ENCODE measurements at regions not wholly inside any gene's neighbourhood (a gene's known extent, or its start where the extent isn't known, plus 50 kb on each side); places are given as distances from the start of the nearest gene placed in this dataset.

DNA sequence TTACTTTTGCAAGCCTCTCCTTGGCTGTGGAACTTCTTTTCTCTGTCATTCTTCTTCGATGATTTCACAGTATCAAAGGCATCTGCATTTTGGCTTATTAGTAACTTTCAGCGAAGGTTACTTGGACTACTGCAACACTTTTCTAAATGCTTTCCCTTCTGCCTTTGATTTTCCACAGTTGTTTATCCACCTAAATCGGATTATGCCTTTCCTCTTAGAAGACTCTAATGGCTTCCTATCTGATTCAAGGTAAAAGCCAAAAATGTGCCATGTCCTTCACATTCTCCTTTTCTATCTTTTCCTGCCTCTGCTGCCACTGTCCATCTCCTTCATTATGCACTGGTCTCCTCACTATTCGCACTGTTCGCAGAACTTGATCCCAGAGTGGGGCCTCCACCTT, 1606.3 kb upstream of the LRRTM3 start:
- Histone ChIP-seq H3K9me3 (no peaks in the 10 kb centered on the region), H3K27ac (no peak overlapping the region), H3K36me3 (no peaks in the 10 kb centered on the region), H3K4me3 (no peak overlapping the region), H3K4me1 (no peaks in the 10 kb centered on the region), H3K27me3 (no peaks in the 10 kb centered on the region)
- no peak for DNase-seq
- TF ChIP-seq, protein P1, sequence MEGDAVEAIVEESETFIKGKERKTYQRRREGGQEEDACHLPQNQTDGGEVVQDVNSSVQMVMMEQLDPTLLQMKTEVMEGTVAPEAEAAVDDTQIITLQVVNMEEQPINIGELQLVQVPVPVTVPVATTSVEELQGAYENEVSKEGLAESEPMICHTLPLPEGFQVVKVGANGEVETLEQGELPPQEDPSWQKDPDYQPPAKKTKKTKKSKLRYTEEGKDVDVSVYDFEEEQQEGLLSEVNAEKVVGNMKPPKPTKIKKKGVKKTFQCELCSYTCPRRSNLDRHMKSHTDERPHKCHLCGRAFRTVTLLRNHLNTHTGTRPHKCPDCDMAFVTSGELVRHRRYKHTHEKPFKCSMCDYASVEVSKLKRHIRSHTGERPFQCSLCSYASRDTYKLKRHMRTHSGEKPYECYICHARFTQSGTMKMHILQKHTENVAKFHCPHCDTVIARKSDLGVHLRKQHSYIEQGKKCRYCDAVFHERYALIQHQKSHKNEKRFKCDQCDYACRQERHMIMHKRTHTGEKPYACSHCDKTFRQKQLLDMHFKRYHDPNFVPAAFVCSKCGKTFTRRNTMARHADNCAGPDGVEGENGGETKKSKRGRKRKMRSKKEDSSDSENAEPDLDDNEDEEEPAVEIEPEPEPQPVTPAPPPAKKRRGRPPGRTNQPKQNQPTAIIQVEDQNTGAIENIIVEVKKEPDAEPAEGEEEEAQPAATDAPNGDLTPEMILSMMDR (IDR thresholded peaks at IDR 0.05), result no peak
- intact Hi-C loops (cut with DNase I; ENCODE audit: low total_unique reads), result no loop called here

DNA sequence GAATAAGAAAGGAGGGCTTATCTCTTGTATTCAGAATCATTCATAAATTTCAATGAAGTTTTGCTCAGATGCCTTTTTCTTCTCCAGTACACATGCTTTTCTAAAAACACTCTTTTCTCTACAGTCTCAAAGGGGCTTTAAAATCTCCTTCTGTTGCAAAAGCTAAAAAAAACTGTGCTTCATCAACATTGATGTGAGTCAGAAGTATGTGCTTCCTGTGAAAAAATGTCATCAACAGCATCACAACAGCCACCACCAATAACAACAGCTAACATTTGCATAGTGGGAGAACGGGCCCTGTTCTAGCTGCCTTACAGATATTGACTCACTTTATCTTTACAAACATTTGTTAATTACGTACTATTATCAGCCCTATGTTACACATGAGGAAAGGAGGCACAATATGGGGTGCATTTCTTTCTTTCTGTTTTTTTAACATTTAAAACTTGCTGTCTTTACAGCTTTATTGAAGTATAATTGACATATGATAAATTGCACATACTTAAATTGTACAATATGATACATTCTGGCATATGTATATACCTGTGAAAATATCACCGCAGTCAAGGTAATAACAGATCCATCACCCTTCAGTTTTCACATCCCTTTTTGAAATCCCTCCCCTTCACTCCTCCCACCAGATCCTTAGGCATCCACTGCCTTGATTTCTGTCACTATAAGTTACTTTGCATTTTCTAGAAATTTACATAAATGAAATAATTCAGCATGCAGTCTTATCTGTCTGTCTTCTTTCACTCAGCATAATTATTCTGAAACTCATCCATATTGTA, 1605.4 kb upstream of the LRRTM3 start:
- H3K4me1 ChIP-seq, result no peaks in the 10 kb centered on the region
- H3K27ac ChIP-seq, result no peak overlapping the region
- intact Hi-C loops (cut with DNase I; ENCODE audit: low total_unique reads), result no loop called here
- no peak overlapping the region for H3K4me3 ChIP-seq
- no peaks in the 10 kb centered on the region for H3K36me3 ChIP-seq
- no peaks in the 10 kb centered on the region for H3K9me3 ChIP-seq
- DNase-seq, result no peak
- no peaks in the 10 kb centered on the region for H3K27me3 ChIP-seq
- TF ChIP-seq, protein P1 (IDR thresholded peaks at IDR 0.05), result no peak

DNA sequence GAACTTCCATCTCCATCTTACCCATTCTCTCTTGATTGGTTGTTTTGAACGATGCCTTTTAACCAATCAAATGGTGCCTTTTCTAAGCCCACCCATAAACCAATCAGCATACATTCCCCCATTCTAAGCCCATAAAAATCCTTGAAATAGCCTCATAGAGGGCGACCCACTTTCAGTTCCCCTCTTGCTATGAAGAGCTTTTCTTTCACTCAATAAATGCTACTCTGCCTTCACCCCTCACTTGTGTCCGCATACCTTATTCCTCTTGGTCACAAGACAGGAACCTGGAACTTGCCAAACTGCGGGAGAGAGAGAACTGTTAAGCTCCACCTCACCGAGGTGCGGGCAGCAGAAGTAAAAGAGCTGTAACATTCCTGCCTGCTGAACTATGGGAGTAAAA, 1602.0 kb upstream of the LRRTM3 start:
- TF ChIP-seq, protein P1 (IDR thresholded peaks at IDR 0.05), result no peak
- H3K4me1 ChIP-seq, result no peaks in the 10 kb centered on the region
- intact Hi-C loops (cut with DNase I; ENCODE audit: low total_unique reads), result no loop called here
- H3K27me3 ChIP-seq, result no peaks in the 10 kb centered on the region
- no peaks in the 10 kb centered on the region for H3K36me3 ChIP-seq
- no peaks in the 10 kb centered on the region for H3K9me3 ChIP-seq
- H3K4me3 ChIP-seq, result no peak overlapping the region
- H3K27ac ChIP-seq, result no peak overlapping the region
- no peak for DNase-seq

DNA sequence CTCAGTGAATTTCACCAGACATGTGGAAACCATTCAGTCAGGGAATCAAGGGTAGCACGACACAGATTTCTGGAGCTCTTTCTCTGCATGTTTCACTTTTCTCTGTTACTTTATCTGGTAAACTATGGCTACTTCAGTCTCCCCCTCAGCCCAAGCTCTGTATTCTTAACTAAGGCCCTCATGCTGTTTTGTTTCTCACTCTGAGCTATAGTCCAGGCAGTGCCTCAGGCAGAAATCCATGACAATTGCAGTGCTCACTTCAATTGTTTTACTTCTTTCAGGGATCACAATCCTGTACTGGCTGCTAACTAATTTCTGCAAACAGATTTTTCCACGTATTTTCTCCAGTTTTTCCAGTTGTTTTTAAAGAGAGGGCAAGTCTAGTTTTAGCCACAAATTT, 1599.9 kb upstream of the LRRTM3 start:
- Histone ChIP-seq H3K27ac (no peak overlapping the region), H3K27me3 (no peaks in the 10 kb centered on the region), H3K9me3 (no peaks in the 10 kb centered on the region), H3K4me1 (no peaks in the 10 kb centered on the region), H3K36me3 (no peaks in the 10 kb centered on the region), H3K4me3 (no peak overlapping the region)
- intact Hi-C loops (cut with DNase I; ENCODE audit: low total_unique reads), result no loop called here
- TF ChIP-seq, protein P1 (IDR thresholded peaks at IDR 0.05), result no peak
- no peak for DNase-seq

DNA sequence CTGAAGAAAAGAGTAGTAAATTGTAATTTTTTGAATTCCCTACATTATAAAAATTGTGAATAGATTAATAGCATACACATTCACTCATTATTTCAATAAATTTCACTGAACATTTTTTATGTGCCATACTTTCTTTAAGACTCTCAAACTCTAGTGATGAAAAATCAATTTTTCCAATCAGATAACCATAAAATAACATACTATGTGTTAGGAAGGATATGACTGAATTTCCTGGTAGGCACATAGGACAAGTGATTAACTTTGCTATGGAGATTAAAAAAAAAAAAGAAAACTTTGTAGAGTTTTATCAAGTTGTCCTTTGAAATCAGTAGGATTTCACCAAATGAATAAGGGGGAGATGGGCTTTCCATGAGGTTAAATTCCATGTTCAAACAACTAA, 1597.3 kb upstream of the LRRTM3 start:
- DNase-seq, result no peak
- intact Hi-C loops (cut with DNase I; ENCODE audit: low total_unique reads), result no loop called here
- H3K4me1 ChIP-seq, result no peaks in the 10 kb centered on the region
- no peak overlapping the region for H3K27ac ChIP-seq
- H3K27me3 ChIP-seq, result no peaks in the 10 kb centered on the region
- H3K4me3 ChIP-seq, result no peak overlapping the region
- H3K36me3 ChIP-seq, result no peaks in the 10 kb centered on the region
- no peaks in the 10 kb centered on the region for H3K9me3 ChIP-seq
- TF ChIP-seq, protein P1 (IDR thresholded peaks at IDR 0.05), result no peak
